ENCODE measurements at regions not wholly inside any gene's neighbourhood (a gene's known extent, or its start where the extent isn't known, plus 50 kb on each side); places are given as distances from the start of the nearest gene placed in this dataset.

- TF ChIP-seq CTCF (IDR thresholded peaks at IDR 0.05) (no peak), POLR2A (IDR thresholded peaks at IDR 0.05) (no peak)
- intact Hi-C loops (cut with DNase I), result no loop called here
- Histone ChIP-seq H3K27me3 (no peaks in the 10 kb centered on the region), H3K36me3 (replicated peaks in 1 of 2; ENCODE audit: insufficient read depth in 1 of 2, low read depth in 2 of 2) (no peaks in the 10 kb centered on the region), H3K4me3 (no peak overlapping the region), H3K4me1 (no peaks in the 10 kb centered on the region), H3K27ac (no peak overlapping the region), H3K9me3 (no peaks in the 10 kb centered on the region)
- 71 to 83% methylated on average over 1 of the region's 1 CpG for WGBS, 2 donors
- no peak for ATAC-seq
- DNase-seq, result no peak
These were observed 1389.9 kb upstream of the MAP3K7 start for GRCh38 chr6:91976797-91977196.

- no peaks in the 10 kb centered on the region for H3K4me1 ChIP-seq
- no peak overlapping the region for H3K4me3 ChIP-seq
- H3K27ac ChIP-seq, result no peak overlapping the region
- intact Hi-C loops (cut with DNase I), result no loop called here
- no peak for ATAC-seq
- DNase-seq, result no peak
- H3K27me3 ChIP-seq, result no peaks in the 10 kb centered on the region
- WGBS, 2 donors, result 41 to 66% methylated on average over 2 of the region's 2 CpGs
- no peaks in the 10 kb centered on the region for H3K9me3 ChIP-seq
- TF ChIP-seq POLR2A (IDR thresholded peaks at IDR 0.05) (no peak), CTCF (IDR thresholded peaks at IDR 0.05) (no peak)
- H3K36me3 ChIP-seq (replicated peaks in 1 of 2; ENCODE audit: insufficient read depth in 1 of 2, low read depth in 2 of 2), result no peaks in the 10 kb centered on the region
These were observed 1383.8 kb upstream of the MAP3K7 start for GRCh38 chr6:91970700-91971099.

DNA sequence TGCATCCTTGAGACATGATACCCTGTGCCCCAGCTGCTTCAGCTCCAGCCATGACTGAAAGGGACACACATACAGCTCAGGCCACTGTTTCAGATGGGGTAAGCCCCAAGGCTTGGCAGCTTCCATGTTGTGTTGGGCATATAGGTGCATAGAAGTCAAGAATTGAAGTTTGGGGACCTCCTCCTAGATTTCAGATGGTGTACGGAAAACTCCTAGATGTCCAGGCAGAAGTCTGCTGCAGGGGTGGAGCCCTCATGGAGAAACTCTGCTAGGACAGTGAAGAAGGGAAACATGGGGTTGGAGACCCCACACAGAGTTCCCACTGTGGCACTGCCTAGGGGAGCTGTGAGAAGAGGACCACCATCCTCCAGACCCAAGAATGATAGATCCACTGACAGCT, 1379.0 kb upstream of the MAP3K7 start:
- H3K27me3 ChIP-seq, result no peaks in the 10 kb centered on the region
- no peak overlapping the region for H3K4me3 ChIP-seq
- no peak overlapping the region for H3K27ac ChIP-seq
- no peak for DNase-seq
- H3K9me3 ChIP-seq, result no peaks in the 10 kb centered on the region
- no peaks in the 10 kb centered on the region for H3K36me3 ChIP-seq (replicated peaks in 1 of 2; ENCODE audit: insufficient read depth in 1 of 2, low read depth in 2 of 2)
- ATAC-seq, result no peak
- intact Hi-C loops (cut with DNase I), result no loop called here
- WGBS, 2 donors, result 53 to 89% methylated on average over 1 of the region's 1 CpG
- H3K4me1 ChIP-seq, result no peaks in the 10 kb centered on the region
- TF ChIP-seq CTCF (IDR thresholded peaks at IDR 0.05) (no peak), POLR2A (IDR thresholded peaks at IDR 0.05) (no peak)

DNA sequence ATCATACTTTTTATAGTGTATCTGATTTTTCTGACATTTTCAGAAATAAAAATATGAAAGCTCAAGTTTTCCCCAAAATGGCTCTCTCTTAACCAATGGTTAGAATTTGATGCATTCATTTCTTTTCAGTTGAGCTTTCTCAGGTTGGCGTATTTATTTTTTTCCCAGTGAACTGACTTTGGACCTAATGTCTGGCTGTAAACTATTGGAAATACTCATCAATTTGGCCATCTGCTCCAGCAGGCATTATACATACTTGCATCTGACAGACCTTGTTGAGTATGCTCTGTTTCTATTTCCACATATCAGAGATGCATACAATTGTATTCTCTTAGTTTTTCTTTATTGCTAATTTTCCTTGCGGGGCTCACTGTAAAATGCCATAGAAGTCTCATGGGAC, 1374.8 kb upstream of the MAP3K7 start:
- no peak for TF ChIP-seq CTCF (IDR thresholded peaks at IDR 0.05)
- TF ChIP-seq POLR2A (IDR thresholded peaks at IDR 0.05), result no peak
- no peak overlapping the region for H3K27ac ChIP-seq
- no peaks in the 10 kb centered on the region for H3K36me3 ChIP-seq (replicated peaks in 1 of 2; ENCODE audit: insufficient read depth in 1 of 2, low read depth in 2 of 2)
- H3K9me3 ChIP-seq, result no peaks in the 10 kb centered on the region
- ATAC-seq (no peak), DNase-seq (no peak)
- 75 to 78% methylated on average over 2 of the region's 2 CpGs for WGBS, 2 donors
- no peak overlapping the region for H3K4me3 ChIP-seq
- H3K27me3 ChIP-seq, result no peaks in the 10 kb centered on the region
- intact Hi-C loops (cut with DNase I), result no loop called here
- no peaks in the 10 kb centered on the region for H3K4me1 ChIP-seq

GRCh38 chr6:91961236-91961635, 1374.4 kb upstream of the MAP3K7 start:
- H3K4me1 ChIP-seq, result no peaks in the 10 kb centered on the region
- intact Hi-C loops (cut with DNase I), result no loop called here
- H3K9me3 ChIP-seq, result no peaks in the 10 kb centered on the region
- no peak for TF ChIP-seq POLR2A (IDR thresholded peaks at IDR 0.05)
- TF ChIP-seq CTCF (IDR thresholded peaks at IDR 0.05), result no peak
- DNase-seq (no peak), ATAC-seq (no peak)
- H3K27ac ChIP-seq, result no peak overlapping the region
- 78 to 83% methylated on average over 3 of the region's 3 CpGs for WGBS, 2 donors
- H3K27me3 ChIP-seq, result no peaks in the 10 kb centered on the region
- no peak overlapping the region for H3K4me3 ChIP-seq
- no peaks in the 10 kb centered on the region for H3K36me3 ChIP-seq (replicated peaks in 1 of 2; ENCODE audit: insufficient read depth in 1 of 2, low read depth in 2 of 2)

All from body of pancreas (tissue), 4 donors.